ENCODE measurements at regions not wholly inside any gene's neighbourhood (a gene's known extent, or its start where the extent isn't known, plus 50 kb on each side); places are given as distances from the start of the nearest gene placed in this dataset.

- TF ChIP-seq GATA2 (IDR thresholded peaks at IDR 0.05; ENCODE audit: low read depth, low read length) (no peak), GATA3 (IDR thresholded peaks at IDR 0.05; ENCODE audit: low read depth, low read length) (no peak)
Measured at GRCh38 chr9:99362321-99362720, 140.2 kb downstream of the SEC61B start.
